RWPE1 (cell line): ENCODE measurements at regions not wholly inside any gene's neighbourhood (a gene's known extent, or its start where the extent isn't known, plus 50 kb on each side); places are given as distances from the start of the nearest gene placed in this dataset.
"Not testable (repeated sequence)": the region's sequence is repeated elsewhere in the genome, so short reads cannot be mapped to it uniquely, and the experiment has no call there.

ENCODE experiments used
- CTCF ChIA-PET: fragments of 350-600 bp; sonication (Branson Sonifier 250); formaldehyde crosslinking; extraction: SDS; loops from one replicate; lab custom pipeline; 2021; lab: Yijun Ruan, JAX
- POLR2A ChIA-PET: fragments of 400-600 bp; formaldehyde crosslinking; extraction: SDS; loops from one replicate; lab custom pipeline; 2020; ENCODE audit warnings: antibody characterized with exemption; ENCODE audit not compliant: low non-redundant PET; lab: Yijun Ruan, JAX
- DNase-seq: peaks from one replicate; pipeline ENCODE4 v3.0.0; 2012; ENCODE audit warnings: low spot score
- H3K27ac ChIP-seq: fragments of 450-650 bp; 2 replicates; pipeline ENCODE4 v1.5.1; 2017
- TF ChIP-seq, protein P1 (sequence below): fragments of 450-650 bp; conservative IDR thresholded peaks from 2 replicates; pipeline ENCODE4 v1.5.1; 2017; ENCODE audit warnings: low read depth, mild to moderate bottlenecking

DNA sequence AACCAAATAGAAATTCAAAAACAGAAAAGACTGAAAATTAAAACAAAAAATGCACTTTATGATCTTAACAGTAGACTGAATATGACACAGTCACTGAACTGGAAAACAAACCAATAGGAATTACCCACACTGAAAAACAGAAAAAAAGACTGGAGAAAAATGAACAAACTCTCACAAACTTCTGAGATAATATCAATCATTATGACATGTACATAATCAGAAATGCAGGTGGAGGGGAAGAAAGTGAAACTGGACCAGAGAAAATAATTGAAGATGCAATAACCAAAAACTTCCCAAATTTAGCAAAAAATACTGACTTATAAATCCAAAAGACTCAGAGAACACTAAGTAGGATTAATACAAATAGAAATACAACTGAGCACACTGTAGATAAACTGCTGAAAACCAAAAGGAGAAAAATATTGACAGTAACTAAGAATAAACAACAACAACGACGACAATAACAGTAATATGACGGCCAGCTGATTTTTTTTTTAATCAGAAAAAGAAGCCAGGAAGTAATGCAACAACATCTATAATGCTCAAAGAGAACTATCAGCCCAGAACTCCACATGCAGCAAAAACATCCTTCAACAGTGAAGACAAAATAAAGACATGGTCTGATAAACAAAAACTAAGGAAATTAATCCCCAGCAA lies 108.1 kb downstream of the ZFAND4 start:
- no peak overlapping the region for H3K27ac ChIP-seq
- no peak for DNase-seq
- CTCF ChIA-PET = no interaction called here
- POLR2A ChIA-PET = no interaction called here
- TF ChIP-seq, protein P1, sequence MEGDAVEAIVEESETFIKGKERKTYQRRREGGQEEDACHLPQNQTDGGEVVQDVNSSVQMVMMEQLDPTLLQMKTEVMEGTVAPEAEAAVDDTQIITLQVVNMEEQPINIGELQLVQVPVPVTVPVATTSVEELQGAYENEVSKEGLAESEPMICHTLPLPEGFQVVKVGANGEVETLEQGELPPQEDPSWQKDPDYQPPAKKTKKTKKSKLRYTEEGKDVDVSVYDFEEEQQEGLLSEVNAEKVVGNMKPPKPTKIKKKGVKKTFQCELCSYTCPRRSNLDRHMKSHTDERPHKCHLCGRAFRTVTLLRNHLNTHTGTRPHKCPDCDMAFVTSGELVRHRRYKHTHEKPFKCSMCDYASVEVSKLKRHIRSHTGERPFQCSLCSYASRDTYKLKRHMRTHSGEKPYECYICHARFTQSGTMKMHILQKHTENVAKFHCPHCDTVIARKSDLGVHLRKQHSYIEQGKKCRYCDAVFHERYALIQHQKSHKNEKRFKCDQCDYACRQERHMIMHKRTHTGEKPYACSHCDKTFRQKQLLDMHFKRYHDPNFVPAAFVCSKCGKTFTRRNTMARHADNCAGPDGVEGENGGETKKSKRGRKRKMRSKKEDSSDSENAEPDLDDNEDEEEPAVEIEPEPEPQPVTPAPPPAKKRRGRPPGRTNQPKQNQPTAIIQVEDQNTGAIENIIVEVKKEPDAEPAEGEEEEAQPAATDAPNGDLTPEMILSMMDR = no peak

DNA sequence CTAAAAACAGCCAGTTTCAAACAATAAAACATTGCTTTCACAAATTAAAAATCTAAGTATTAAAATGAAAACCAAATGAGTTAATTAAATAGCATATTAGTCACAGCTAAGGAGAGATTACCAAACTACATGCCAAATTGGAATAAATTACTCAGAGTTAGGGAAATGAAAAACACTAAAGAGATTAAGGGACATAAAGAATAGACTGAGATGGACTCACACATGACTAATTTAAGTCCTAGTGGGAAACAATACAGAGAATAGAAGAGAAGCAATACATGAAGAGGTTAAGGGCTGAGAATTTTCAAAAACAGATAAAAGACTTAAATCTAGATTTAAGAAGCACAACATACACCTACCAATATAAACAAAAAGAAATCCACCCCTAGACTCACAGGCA lies 110.6 kb downstream of the ZFAND4 start:
- POLR2A ChIA-PET = interaction anchor here (0.6 kb wide), 1 partner anchor 19 kb away, joined by 3 read pairs; no protein-coding TSS in a partner anchor
- no peak for DNase-seq
- CTCF ChIA-PET = no interaction called here
- no peak overlapping the region for H3K27ac ChIP-seq
- TF ChIP-seq, protein P1 = no peak

DNA sequence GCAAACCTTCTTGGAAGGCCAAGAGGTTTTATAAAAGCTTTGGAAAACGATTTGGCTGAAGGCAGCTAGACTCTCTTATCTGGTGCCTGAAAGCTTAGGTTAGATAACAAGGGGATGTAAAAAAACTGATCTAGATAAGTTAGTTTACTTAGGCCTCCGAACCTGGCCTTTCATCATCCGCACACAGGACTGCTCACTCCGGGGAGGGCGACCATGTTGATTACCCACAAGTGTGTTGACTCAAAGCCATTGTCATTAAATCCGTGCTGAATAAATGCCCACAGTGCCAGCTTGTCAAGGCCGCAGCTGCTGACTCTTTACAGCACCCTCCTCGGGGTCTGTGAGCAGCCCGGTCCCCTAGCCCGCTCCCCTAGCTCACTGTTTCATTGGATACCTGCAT lies 112.3 kb downstream of the ZFAND4 start:
- CTCF ChIA-PET = interaction anchor here (0.7 kb wide), 1 partner anchor 23 kb away, joined by 3 read pairs; no protein-coding TSS in a partner anchor
- TF ChIP-seq, protein P1 = no peak
- POLR2A ChIA-PET = no interaction called here
- no peak overlapping the region for H3K27ac ChIP-seq
- no peak for DNase-seq

DNA sequence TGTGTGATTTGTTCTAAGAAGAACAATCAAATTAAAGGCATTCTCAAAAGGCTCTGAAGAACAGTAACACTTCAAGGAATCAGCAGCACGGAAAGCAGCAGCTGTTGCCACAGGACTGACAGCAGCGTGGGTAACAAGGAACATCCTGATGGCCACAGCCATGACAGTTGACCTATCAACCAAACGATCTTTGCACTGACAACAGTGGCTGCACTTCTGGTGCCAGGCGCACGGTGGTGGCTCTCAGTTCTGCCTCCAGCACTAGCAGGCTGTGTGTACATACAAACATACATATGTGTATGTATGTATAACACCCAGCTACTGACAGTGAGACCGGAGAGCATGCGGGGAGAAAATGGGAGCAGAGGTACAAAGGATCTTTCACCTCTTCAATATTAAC lies 114.1 kb downstream of the ZFAND4 start:
- TF ChIP-seq, protein P1 = no peak
- no peak overlapping the region for H3K27ac ChIP-seq
- POLR2A ChIA-PET = no interaction called here
- DNase-seq = no peak
- CTCF ChIA-PET = no interaction called here

DNA sequence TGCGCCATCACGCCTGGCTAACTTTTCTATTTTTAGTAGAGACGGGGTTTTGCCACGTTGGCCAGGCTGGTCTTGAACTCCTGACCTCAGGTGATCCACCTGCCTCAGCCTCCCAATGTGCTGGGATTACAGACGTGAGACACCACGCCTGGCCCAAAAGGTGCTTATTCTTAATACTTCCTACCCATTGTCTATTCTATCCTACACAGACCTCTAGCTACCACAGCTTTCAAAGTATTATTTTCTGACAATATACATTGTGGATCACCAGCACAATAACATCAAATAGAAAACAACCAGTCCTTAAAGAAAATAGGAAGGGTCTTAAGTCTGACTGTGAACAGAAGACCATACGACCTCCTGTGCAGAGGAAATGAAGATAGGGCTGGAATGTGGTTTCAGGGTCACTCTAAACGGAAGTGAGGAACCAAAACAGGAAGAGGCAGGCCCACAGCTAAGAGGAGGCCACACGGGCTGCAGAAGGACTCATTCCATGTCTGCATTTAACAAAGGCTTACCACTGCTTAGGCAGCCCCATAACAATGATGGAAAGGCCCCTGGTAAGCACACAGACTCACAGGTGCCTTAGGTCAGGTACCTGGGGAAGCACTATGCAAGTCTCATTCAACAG lies 115.2 kb downstream of the ZFAND4 start:
- TF ChIP-seq, protein P1 = no peak
- POLR2A ChIA-PET = no interaction called here
- CTCF ChIA-PET = no interaction called here
- DNase-seq = no peak
- no peak overlapping the region for H3K27ac ChIP-seq

DNA sequence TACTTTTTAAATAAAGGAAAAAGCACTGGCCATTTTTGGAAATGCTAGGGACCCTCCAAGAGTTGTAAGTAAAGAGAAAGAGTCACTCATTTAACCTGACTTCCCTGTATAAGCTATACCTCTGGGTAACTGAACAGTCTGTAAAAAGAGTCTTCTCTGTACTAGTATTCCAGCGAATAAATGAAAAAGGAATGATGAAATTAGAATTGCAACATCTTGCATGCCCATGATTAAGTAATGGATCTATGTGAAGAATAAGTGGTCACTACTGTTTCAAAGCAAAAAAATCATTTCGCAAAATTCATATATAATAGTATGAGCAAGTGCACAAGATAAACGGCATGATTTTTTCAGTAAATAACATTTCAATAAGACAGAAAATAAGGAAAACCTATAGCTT lies 116.8 kb downstream of the ZFAND4 start:
- no peak overlapping the region for H3K27ac ChIP-seq
- no peak for DNase-seq
- ChIA-PET POLR2A (no interaction called here), CTCF (interaction anchor here (0.6 kb wide), 1 partner anchor 53 kb away, joined by 3 read pairs; no protein-coding TSS in a partner anchor)
- TF ChIP-seq, protein P1 = no peak

DNA sequence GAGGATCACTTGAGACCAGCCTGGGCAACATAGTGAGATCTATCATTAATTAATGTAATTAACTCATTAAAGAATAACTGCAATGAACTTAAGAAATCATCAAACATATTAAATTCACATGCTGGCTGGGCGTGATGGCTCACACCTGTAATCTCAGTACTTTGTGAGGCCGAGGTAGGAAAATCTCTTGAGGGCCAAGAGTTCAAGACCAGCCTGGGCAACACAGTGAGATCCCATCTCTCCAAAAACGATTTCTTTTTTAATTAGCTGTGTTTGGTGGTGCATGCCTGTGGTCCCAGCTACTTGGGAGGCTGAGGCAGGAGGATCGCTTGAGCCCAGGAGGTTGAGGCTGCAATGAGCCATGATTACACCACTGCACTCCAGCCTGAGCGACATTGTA lies 117.2 kb downstream of the ZFAND4 start:
- CTCF ChIA-PET = interaction anchor here (0.6 kb wide), 1 partner anchor 53 kb away, joined by 3 read pairs; no protein-coding TSS in a partner anchor

More for the DNA sequence above, 117.2 kb downstream of the ZFAND4 start:
- H3K27ac ChIP-seq, DNase-seq, POLR2A ChIA-PET: not testable (repeated sequence)
